Activated CD4-positive, alpha-beta T cell treated with anti-CD3 and anti-CD28 coated beads for 36 hours (primary cell): ENCODE measurements at regions not wholly inside any gene's neighbourhood (a gene's known extent, or its start where the extent isn't known, plus 50 kb on each side); places are given as distances from the start of the nearest gene placed in this dataset.
"Not testable (repeated sequence)": the region's sequence is repeated elsewhere in the genome, so short reads cannot be mapped to it uniquely, and the experiment has no call there.

Source experiments
- ATAC-seq: fragments of 200-7000 bp; cut with Tn5 transposase; one replicate; pipeline ENCODE4 v1.10.0; 2021; ENCODE audit warnings: mild to moderate bottlenecking, moderate library complexity
- CTCF ChIA-PET: fragments of 350-600 bp; sonication (Branson Sonifier 250); formaldehyde crosslinking; loops from one replicate; lab custom pipeline; 2021; ENCODE audit warnings: antibody characterized with exemption; lab: Charles Lee
- POLR2A ChIA-PET: fragments of 350-600 bp; sonication (Branson Sonifier 250); formaldehyde crosslinking; loops from one replicate; lab custom pipeline; 2021; ENCODE audit warnings: antibody characterized with exemption, inconsistent platforms; lab: Charles Lee
- DNase-seq: peaks from one replicate; pipeline ENCODE4 v3.0.0-alpha.2; 2020
- H3K27ac Mint-ChIP-seq: one replicate; pipeline ENCODE4 v1.8.0; 2021; ENCODE audit warnings: mixed read lengths
- H3K27me3 Mint-ChIP-seq: one replicate; pipeline ENCODE4 v1.8.0; 2021; ENCODE audit warnings: mixed read lengths
- H3K36me3 Mint-ChIP-seq: one replicate; pipeline ENCODE4 v1.8.0; 2021; ENCODE audit warnings: low read depth, mixed read lengths
- H3K4me1 Mint-ChIP-seq: one replicate; pipeline ENCODE4 v1.8.0; 2021; ENCODE audit warnings: mixed read lengths
- H3K4me3 Mint-ChIP-seq: one replicate; pipeline ENCODE4 v1.8.0; 2021; ENCODE audit warnings: mild to moderate bottlenecking, moderate library complexity, mixed read lengths
- H3K9me3 Mint-ChIP-seq: one replicate; pipeline ENCODE4 v1.8.0; 2021; ENCODE audit warnings: low read depth, mixed read lengths
- intact Hi-C, 2 experiments: fragments of 100-400 bp; cut with DNase I in 1 of 2; cut with micrococcal nuclease in 1 of 2; formaldehyde crosslinking; loops; one replicate each; pipeline versions ENCODE4 v1.14.2 to v1.15.1; 2022 to 2024; cut with DNase I, micrococcal nuclease

GRCh38 chrX:95383778-95384177 is 1300.9 kb upstream of the DIAPH2 start:
- intact Hi-C loops: no loop called here
- Mint-ChIP-seq H3K27me3 (no peaks in the 10 kb centered on the region), H3K27ac (no peak overlapping the region), H3K4me1 (no peaks in the 10 kb centered on the region), H3K36me3 (no peaks in the 10 kb centered on the region), H3K9me3 (no peaks in the 10 kb centered on the region), H3K4me3 (no peak overlapping the region)
- DNase-seq: no peak
- no peak for ATAC-seq
- CTCF ChIA-PET: no interaction called here
- POLR2A ChIA-PET: no interaction called here

DNA sequence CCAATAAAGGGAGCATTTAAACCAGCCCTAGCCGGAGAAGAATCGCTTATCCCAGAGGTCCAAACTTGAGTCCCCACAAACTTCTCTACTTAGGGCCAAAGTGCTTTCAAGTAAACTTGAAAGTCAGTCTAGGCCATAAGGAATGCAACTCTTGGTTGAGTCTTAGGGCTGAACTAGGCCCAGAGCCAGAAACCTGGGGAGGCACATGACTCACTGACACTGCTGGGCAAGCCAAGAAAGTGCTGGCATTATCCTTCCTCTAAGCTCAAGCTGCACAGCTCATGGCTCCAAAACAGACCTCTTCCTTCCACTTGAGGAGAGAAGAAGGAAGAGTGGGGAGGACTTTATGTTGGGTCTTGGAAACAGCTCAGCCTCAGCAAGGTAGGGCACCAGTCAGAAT is 1257.3 kb upstream of the DIAPH2 start:
- POLR2A ChIA-PET: no interaction called here
- no peak overlapping the region for H3K27ac Mint-ChIP-seq
- H3K4me1 Mint-ChIP-seq: no peaks in the 10 kb centered on the region
- intact Hi-C loops: no loop called here
- no peaks in the 10 kb centered on the region for H3K9me3 Mint-ChIP-seq
- ATAC-seq: no peak
- H3K4me3 Mint-ChIP-seq: no peak overlapping the region
- no peaks in the 10 kb centered on the region for H3K36me3 Mint-ChIP-seq
- no peak for DNase-seq
- H3K27me3 Mint-ChIP-seq: no peaks in the 10 kb centered on the region
- CTCF ChIA-PET: no interaction called here

- Mint-ChIP-seq H3K9me3 (no peaks in the 10 kb centered on the region), H3K27ac (no peak overlapping the region), H3K36me3 (no peaks in the 10 kb centered on the region), H3K4me1 (no peaks in the 10 kb centered on the region), H3K4me3 (no peak overlapping the region), H3K27me3 (no peaks in the 10 kb centered on the region)
- ChIA-PET CTCF (no interaction called here), POLR2A (no interaction called here)
- intact Hi-C loops: no loop called here
- ATAC-seq: no peak
- DNase-seq: no peak
These were observed 1249.4 kb upstream of the DIAPH2 start for GRCh38 chrX:95435198-95435597.

DNA sequence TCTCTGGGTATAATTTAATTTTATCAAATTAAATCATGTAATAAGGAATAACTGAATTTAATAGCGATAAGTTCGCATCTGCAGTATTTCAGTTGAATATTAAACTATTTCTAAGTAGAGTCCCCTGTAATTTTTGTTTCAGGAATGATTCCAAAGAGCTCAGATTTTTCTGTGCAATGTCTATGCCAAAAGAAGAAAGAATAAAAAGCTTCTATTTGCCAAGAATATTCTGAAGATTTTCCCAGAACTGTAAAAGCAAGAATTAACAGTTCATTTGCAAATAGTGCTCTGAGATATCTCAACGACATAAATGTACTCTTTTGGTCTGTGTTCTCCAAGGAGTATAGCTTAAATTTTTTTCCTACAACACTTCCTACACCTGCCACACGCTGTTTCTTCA is 1242.8 kb upstream of the DIAPH2 start:
- H3K27me3 Mint-ChIP-seq: no peaks in the 10 kb centered on the region
- POLR2A ChIA-PET: no interaction called here
- no peaks in the 10 kb centered on the region for H3K4me1 Mint-ChIP-seq
- intact Hi-C loops: no loop called here
- CTCF ChIA-PET: no interaction called here
- H3K27ac Mint-ChIP-seq: no peak overlapping the region
- no peak for DNase-seq
- ATAC-seq: no peak
- no peak overlapping the region for H3K4me3 Mint-ChIP-seq
- no peaks in the 10 kb centered on the region for H3K36me3 Mint-ChIP-seq
- H3K9me3 Mint-ChIP-seq: peaks cover 3% of the 10 kb centered on the region

GRCh38 chrX:95484781-95485180 is 1199.9 kb upstream of the DIAPH2 start:
- Mint-ChIP-seq H3K36me3 (no peaks in the 10 kb centered on the region), H3K27ac (no peak overlapping the region), H3K4me3 (no peak overlapping the region), H3K27me3 (no peaks in the 10 kb centered on the region), H3K9me3 (no peaks in the 10 kb centered on the region), H3K4me1 (no peaks in the 10 kb centered on the region)
- ChIA-PET POLR2A (no interaction called here), CTCF (no interaction called here)
- ATAC-seq: no peak
- intact Hi-C loops: no loop called here
- no peak for DNase-seq

DNA sequence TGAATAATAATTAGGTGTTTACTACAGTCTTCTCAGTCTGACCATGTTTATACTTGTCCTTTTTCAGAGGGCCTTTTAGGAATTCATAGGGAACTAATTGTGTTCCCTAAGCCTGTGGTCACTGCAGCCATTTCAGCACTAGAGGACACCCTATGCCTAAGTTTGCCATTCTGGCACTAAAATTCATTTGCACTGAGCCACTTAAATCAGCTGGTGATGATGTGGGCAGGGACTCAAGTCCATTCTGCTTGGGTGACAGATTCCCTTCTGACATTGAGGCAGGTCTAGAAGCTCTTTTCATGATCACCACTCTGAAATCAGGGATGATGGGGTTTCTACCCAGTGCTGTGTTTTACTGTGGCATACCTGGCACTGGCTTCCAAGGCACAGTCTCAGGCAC is 1178.9 kb upstream of the DIAPH2 start:
- no peaks in the 10 kb centered on the region for H3K27me3 Mint-ChIP-seq
- H3K36me3 Mint-ChIP-seq: no peaks in the 10 kb centered on the region
- POLR2A ChIA-PET: no interaction called here
- H3K4me3 Mint-ChIP-seq: no peak overlapping the region
- intact Hi-C loops: no loop called here
- no peak overlapping the region for H3K27ac Mint-ChIP-seq
- ATAC-seq (no peak), DNase-seq (no peak)
- CTCF ChIA-PET: no interaction called here
- H3K4me1 Mint-ChIP-seq: no peaks in the 10 kb centered on the region
- no peaks in the 10 kb centered on the region for H3K9me3 Mint-ChIP-seq

DNA sequence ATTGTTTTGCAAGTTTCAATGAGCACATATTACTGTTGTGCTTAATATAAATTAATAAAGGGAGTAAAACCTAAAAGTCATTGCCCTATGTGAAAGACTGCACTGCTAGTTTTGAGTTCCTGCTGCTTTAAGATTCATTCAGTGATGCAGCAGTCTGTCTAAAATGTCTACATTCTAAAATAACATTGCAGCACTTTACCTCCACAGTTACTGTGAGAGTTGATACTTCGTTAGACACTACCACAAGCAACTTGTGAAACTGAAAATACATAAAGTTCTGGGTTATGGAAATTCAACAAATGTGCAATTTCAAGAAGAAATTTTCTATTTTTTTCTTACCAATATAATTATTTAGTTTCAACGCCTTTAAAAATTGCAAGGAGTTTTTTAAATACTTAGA is 1175.2 kb upstream of the DIAPH2 start:
- H3K27me3 Mint-ChIP-seq: no peaks in the 10 kb centered on the region
- H3K4me1 Mint-ChIP-seq: no peaks in the 10 kb centered on the region
- ChIA-PET CTCF (no interaction called here), POLR2A (no interaction called here)
- no peaks in the 10 kb centered on the region for H3K9me3 Mint-ChIP-seq
- no peak overlapping the region for H3K4me3 Mint-ChIP-seq
- no peak overlapping the region for H3K27ac Mint-ChIP-seq
- intact Hi-C loops: no loop called here
- no peaks in the 10 kb centered on the region for H3K36me3 Mint-ChIP-seq
- ATAC-seq (no peak), DNase-seq (no peak)

GRCh38 chrX:95524018-95524417 is 1160.6 kb upstream of the DIAPH2 start:
- H3K4me1 Mint-ChIP-seq, DNase-seq, H3K27ac Mint-ChIP-seq, ATAC-seq, intact Hi-C loops, POLR2A ChIA-PET, H3K36me3 Mint-ChIP-seq, H3K9me3 Mint-ChIP-seq, H3K27me3 Mint-ChIP-seq, H3K4me3 Mint-ChIP-seq, CTCF ChIA-PET: not testable (repeated sequence)

- POLR2A ChIA-PET: no interaction called here
- H3K36me3 Mint-ChIP-seq: no peaks in the 10 kb centered on the region
- CTCF ChIA-PET: no interaction called here
- DNase-seq: no peak
- H3K27me3 Mint-ChIP-seq: no peaks in the 10 kb centered on the region
- ATAC-seq: no peak
- no peak overlapping the region for H3K27ac Mint-ChIP-seq
- H3K4me3 Mint-ChIP-seq: no peak overlapping the region
- no peaks in the 10 kb centered on the region for H3K4me1 Mint-ChIP-seq
- intact Hi-C loops: no loop called here
- H3K9me3 Mint-ChIP-seq: peaks cover 2% of the 10 kb centered on the region
These were observed 1148.5 kb upstream of the DIAPH2 start for GRCh38 chrX:95536111-95536510.

DNA sequence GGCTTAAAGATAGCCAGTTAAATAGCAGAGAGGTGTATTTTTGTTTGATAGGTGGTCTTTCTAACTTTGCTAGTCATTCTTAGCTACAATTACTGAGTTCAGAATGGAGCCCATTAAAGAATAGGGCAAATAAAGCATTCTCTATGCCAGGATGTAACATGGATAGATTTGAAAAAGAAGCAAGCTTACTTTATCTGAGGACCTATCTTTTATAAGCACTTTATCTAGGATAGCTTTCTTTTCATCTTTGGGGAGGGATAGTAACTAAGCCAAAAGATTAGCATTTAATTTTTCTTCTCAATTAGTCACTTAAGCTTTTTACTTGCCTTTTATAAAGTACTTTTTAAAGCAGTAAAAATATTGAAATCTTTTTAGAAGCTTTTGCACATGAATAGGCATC is 1148.0 kb upstream of the DIAPH2 start:
- no peaks in the 10 kb centered on the region for H3K27me3 Mint-ChIP-seq
- H3K36me3 Mint-ChIP-seq: no peaks in the 10 kb centered on the region
- no peak for ATAC-seq
- no peak overlapping the region for H3K27ac Mint-ChIP-seq
- peaks cover 2% of the 10 kb centered on the region for H3K9me3 Mint-ChIP-seq
- DNase-seq: no peak
- ChIA-PET CTCF (no interaction called here), POLR2A (no interaction called here)
- intact Hi-C loops: no loop called here
- no peaks in the 10 kb centered on the region for H3K4me1 Mint-ChIP-seq
- H3K4me3 Mint-ChIP-seq: no peak overlapping the region

DNA sequence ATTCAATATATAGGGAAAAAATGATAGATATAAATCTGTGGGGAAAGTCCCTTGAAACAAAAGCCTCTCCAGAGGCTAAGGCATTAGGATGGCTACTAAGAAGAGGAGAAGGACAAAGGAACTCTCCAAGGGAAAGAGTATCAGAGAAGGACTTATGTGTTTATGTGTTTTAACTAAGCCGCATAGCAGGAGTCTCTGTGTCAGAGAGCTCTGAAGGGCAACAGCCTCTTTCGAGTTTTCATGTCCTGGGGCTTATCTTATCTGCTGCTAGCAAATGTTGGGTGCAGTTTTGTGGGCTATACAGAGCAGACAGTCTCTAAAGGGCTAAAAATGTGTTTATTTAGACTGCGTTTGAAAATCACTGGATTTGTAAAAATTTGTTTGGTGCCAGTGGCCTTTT is 1145.6 kb upstream of the DIAPH2 start:
- intact Hi-C loops: no loop called here
- no peaks in the 10 kb centered on the region for H3K9me3 Mint-ChIP-seq
- DNase-seq (no peak), ATAC-seq (no peak)
- H3K27ac Mint-ChIP-seq: no peak overlapping the region
- POLR2A ChIA-PET: interaction anchor here (0.6 kb wide), 1 partner anchor 263 kb away, joined by 3 read pairs; no protein-coding TSS in a partner anchor
- no peaks in the 10 kb centered on the region for H3K36me3 Mint-ChIP-seq
- H3K4me3 Mint-ChIP-seq: no peak overlapping the region
- H3K27me3 Mint-ChIP-seq: no peaks in the 10 kb centered on the region
- no peaks in the 10 kb centered on the region for H3K4me1 Mint-ChIP-seq
- CTCF ChIA-PET: interaction anchor here (0.6 kb wide), 1 partner anchor 1268 kb away, joined by 3 read pairs; no protein-coding TSS in a partner anchor

- intact Hi-C loops, H3K4me1 Mint-ChIP-seq, H3K27ac Mint-ChIP-seq, CTCF ChIA-PET, H3K4me3 Mint-ChIP-seq, H3K36me3 Mint-ChIP-seq, POLR2A ChIA-PET, DNase-seq, H3K27me3 Mint-ChIP-seq, H3K9me3 Mint-ChIP-seq, ATAC-seq: not testable (repeated sequence)
These were observed 1135.1 kb upstream of the DIAPH2 start for GRCh38 chrX:95549552-95549951.

GRCh38 chrX:95585321-95585720 is 1099.3 kb upstream of the DIAPH2 start:
- intact Hi-C loops: no loop called here
- ChIA-PET CTCF (no interaction called here), POLR2A (no interaction called here)
- Mint-ChIP-seq H3K4me3 (no peak overlapping the region), H3K9me3 (peaks cover 3% of the 10 kb centered on the region), H3K4me1 (no peaks in the 10 kb centered on the region), H3K27me3 (no peaks in the 10 kb centered on the region), H3K27ac (no peak overlapping the region), H3K36me3 (no peaks in the 10 kb centered on the region)
- ATAC-seq: no peak
- DNase-seq: no peak
